ENCODE measurements at regions not wholly inside any gene's neighbourhood (a gene's known extent, or its start where the extent isn't known, plus 50 kb on each side); places are given as distances from the start of the nearest gene placed in this dataset.

DNA sequence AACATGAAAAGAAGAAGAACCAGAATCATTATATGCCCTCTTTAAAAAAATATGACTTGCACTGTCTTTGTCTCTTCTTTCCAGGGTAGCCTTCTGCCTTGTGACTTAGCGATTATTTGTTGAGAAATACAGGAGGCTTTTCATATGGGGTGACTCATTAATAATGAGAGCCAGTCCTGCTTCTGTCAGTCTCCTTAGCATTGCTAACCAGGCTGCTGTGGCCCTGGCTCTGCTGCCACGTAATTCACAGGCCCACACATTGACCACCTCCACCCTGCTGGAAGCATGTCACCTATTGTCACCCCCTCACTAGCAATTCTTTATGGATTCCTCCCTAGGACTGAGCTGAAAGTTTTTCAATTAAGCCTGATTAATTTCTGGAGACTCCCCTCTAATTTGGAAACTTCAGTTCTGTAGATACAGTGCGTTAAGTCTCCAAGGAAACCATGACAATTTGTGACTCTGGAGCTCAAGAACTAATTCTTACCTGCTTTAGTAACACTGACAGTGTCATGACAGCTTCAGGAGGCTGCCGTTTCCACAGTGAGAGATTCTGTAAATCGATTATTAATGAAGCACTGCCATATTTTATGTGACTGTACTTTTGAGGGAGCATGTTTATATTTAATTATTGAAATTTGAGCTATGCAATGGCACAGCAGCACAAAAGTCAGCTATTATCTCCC is 267.9 kb upstream of the SP8 start:
- Mint-ChIP-seq H3K27me3 (ENCODE audit: low read depth) (no peaks in the 10 kb centered on the region), H3K9me3 (peaks cover 16% of the 10 kb centered on the region), H3K36me3 (peaks cover 11% of the 10 kb centered on the region), H3K4me3 (no peak overlapping the region), H3K4me1 (no peaks in the 10 kb centered on the region), H3K27ac (no peak overlapping the region)
- ChIA-PET POLR2A (no interaction called here), CTCF (no interaction called here)
- ATAC-seq (no peak), DNase-seq (ENCODE audit: low spot score) (no peak)
- TF ChIP-seq, protein P1, sequence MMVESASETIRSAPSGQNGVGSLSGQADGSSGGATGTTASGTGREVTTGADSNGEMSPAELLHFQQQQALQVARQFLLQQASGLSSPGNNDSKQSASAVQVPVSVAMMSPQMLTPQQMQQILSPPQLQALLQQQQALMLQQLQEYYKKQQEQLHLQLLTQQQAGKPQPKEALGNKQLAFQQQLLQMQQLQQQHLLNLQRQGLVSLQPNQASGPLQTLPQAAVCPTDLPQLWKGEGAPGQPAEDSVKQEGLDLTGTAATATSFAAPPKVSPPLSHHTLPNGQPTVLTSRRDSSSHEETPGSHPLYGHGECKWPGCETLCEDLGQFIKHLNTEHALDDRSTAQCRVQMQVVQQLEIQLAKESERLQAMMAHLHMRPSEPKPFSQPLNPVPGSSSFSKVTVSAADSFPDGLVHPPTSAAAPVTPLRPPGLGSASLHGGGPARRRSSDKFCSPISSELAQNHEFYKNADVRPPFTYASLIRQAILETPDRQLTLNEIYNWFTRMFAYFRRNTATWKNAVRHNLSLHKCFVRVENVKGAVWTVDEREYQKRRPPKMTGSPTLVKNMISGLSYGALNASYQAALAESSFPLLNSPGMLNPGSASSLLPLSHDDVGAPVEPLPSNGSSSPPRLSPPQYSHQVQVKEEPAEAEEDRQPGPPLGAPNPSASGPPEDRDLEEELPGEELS (CRISPR knock-in tag; IDR thresholded peaks at IDR 0.05): no peak
- TF ChIP-seq, protein P2, sequence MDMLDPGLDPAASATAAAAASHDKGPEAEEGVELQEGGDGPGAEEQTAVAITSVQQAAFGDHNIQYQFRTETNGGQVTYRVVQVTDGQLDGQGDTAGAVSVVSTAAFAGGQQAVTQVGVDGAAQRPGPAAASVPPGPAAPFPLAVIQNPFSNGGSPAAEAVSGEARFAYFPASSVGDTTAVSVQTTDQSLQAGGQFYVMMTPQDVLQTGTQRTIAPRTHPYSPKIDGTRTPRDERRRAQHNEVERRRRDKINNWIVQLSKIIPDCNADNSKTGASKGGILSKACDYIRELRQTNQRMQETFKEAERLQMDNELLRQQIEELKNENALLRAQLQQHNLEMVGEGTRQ (CRISPR knock-in tag; IDR thresholded peaks at IDR 0.05): no peak
- no peak for TF ChIP-seq JAZF1 (CRISPR knock-in tag; IDR thresholded peaks at IDR 0.05)
- TF ChIP-seq GABPB1 (CRISPR knock-in tag; IDR thresholded peaks at IDR 0.05): no peak
- TF ChIP-seq, protein P3, sequence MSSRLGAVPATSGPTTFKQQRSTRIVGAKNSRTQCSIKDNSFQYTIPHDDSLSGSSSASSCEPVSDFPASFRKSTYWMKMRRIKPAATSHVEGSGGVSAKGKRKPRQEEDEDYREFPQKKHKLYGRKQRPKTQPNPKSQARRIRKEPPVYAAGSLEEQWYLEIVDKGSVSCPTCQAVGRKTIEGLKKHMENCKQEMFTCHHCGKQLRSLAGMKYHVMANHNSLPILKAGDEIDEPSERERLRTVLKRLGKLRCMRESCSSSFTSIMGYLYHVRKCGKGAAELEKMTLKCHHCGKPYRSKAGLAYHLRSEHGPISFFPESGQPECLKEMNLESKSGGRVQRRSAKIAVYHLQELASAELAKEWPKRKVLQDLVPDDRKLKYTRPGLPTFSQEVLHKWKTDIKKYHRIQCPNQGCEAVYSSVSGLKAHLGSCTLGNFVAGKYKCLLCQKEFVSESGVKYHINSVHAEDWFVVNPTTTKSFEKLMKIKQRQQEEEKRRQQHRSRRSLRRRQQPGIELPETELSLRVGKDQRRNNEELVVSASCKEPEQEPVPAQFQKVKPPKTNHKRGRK (CRISPR knock-in tag; IDR thresholded peaks at IDR 0.05; ENCODE audit: borderline replicate concordance): no peak
- TF ChIP-seq SMAD4 (CRISPR knock-in tag; IDR thresholded peaks at IDR 0.05): no peak
- TF ChIP-seq, protein P4, sequence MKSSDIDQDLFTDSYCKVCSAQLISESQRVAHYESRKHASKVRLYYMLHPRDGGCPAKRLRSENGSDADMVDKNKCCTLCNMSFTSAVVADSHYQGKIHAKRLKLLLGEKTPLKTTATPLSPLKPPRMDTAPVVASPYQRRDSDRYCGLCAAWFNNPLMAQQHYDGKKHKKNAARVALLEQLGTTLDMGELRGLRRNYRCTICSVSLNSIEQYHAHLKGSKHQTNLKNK (CRISPR knock-in tag; IDR thresholded peaks at IDR 0.05): no peak
- TF ChIP-seq, protein P5, sequence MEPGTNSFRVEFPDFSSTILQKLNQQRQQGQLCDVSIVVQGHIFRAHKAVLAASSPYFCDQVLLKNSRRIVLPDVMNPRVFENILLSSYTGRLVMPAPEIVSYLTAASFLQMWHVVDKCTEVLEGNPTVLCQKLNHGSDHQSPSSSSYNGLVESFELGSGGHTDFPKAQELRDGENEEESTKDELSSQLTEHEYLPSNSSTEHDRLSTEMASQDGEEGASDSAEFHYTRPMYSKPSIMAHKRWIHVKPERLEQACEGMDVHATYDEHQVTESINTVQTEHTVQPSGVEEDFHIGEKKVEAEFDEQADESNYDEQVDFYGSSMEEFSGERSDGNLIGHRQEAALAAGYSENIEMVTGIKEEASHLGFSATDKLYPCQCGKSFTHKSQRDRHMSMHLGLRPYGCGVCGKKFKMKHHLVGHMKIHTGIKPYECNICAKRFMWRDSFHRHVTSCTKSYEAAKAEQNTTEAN (CRISPR knock-in tag; IDR thresholded peaks at IDR 0.05): no peak

DNA sequence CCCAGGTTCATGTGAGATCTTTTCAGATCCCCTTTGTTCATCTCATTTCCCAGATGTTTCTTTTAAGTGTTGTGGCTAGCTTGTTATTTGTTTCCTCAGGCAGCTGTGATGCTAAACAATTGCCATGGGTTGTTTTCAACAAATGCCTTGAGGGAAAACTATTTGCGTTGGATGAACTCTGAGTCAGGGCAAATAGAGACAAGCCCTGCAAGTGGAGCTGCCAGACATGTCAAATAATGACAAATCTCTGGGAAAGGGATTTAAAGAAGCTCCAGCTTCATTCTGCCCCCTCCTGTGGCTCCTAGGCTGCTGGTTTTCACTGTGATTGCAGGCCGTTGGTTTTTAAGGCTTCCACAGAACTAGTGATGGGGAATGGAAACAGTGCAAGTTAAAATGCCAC is 272.4 kb upstream of the SP8 start:
- Mint-ChIP-seq H3K27ac (no peak overlapping the region), H3K4me1 (no peaks in the 10 kb centered on the region), H3K27me3 (ENCODE audit: low read depth) (no peaks in the 10 kb centered on the region), H3K36me3 (peaks cover 11% of the 10 kb centered on the region), H3K4me3 (no peak overlapping the region), H3K9me3 (peaks cover 16% of the 10 kb centered on the region)
- DNase-seq (ENCODE audit: low spot score): no peak
- ChIA-PET POLR2A (no interaction called here), CTCF (interaction anchor here (1.9 kb wide), 1 partner anchor 195 kb away, joined by 4 read pairs; no protein-coding TSS in a partner anchor)
- no peak for ATAC-seq
- TF ChIP-seq SMAD4 (CRISPR knock-in tag; IDR thresholded peaks at IDR 0.05): no peak
- no peak for TF ChIP-seq ZNF423 (CRISPR knock-in tag; IDR thresholded peaks at IDR 0.05)
- no peak for TF ChIP-seq GRHL2 (CRISPR knock-in tag; IDR thresholded peaks at IDR 0.05; ENCODE audit: insufficient replicate concordance, severe bottlenecking)
- TF ChIP-seq ZNF317 (CRISPR knock-in tag; IDR thresholded peaks at IDR 0.05; ENCODE audit: borderline replicate concordance, low read depth): no peak
- TF ChIP-seq SOX15 (CRISPR knock-in tag; IDR thresholded peaks at IDR 0.05): no peak
- TF ChIP-seq ESRRA (CRISPR knock-in tag; IDR thresholded peaks at IDR 0.05; ENCODE audit: borderline replicate concordance): no peak
- no peak for TF ChIP-seq FOXK1 (CRISPR knock-in tag; IDR thresholded peaks at IDR 0.05)
- no peak for TF ChIP-seq ZBTB21 (CRISPR knock-in tag; IDR thresholded peaks at IDR 0.05; ENCODE audit: borderline replicate concordance)
- TF ChIP-seq, protein P6, sequence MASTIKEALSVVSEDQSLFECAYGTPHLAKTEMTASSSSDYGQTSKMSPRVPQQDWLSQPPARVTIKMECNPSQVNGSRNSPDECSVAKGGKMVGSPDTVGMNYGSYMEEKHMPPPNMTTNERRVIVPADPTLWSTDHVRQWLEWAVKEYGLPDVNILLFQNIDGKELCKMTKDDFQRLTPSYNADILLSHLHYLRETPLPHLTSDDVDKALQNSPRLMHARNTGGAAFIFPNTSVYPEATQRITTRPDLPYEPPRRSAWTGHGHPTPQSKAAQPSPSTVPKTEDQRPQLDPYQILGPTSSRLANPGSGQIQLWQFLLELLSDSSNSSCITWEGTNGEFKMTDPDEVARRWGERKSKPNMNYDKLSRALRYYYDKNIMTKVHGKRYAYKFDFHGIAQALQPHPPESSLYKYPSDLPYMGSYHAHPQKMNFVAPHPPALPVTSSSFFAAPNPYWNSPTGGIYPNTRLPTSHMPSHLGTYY (CRISPR knock-in tag; IDR thresholded peaks at IDR 0.05): no peak
- TF ChIP-seq, protein P1 (CRISPR knock-in tag; IDR thresholded peaks at IDR 0.05): no peak
- TF ChIP-seq TEAD1 (CRISPR knock-in tag; IDR thresholded peaks at IDR 0.05): no peak
- TF ChIP-seq, protein P7, sequence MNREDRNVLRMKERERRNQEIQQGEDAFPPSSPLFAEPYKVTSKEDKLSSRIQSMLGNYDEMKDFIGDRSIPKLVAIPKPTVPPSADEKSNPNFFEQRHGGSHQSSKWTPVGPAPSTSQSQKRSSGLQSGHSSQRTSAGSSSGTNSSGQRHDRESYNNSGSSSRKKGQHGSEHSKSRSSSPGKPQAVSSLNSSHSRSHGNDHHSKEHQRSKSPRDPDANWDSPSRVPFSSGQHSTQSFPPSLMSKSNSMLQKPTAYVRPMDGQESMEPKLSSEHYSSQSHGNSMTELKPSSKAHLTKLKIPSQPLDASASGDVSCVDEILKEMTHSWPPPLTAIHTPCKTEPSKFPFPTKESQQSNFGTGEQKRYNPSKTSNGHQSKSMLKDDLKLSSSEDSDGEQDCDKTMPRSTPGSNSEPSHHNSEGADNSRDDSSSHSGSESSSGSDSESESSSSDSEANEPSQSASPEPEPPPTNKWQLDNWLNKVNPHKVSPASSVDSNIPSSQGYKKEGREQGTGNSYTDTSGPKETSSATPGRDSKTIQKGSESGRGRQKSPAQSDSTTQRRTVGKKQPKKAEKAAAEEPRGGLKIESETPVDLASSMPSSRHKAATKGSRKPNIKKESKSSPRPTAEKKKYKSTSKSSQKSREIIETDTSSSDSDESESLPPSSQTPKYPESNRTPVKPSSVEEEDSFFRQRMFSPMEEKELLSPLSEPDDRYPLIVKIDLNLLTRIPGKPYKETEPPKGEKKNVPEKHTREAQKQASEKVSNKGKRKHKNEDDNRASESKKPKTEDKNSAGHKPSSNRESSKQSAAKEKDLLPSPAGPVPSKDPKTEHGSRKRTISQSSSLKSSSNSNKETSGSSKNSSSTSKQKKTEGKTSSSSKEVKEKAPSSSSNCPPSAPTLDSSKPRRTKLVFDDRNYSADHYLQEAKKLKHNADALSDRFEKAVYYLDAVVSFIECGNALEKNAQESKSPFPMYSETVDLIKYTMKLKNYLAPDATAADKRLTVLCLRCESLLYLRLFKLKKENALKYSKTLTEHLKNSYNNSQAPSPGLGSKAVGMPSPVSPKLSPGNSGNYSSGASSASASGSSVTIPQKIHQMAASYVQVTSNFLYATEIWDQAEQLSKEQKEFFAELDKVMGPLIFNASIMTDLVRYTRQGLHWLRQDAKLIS (CRISPR knock-in tag; IDR thresholded peaks at IDR 0.05; ENCODE audit: borderline replicate concordance): no peak
